GM18505 (cell line): ENCODE measurements at regions not wholly inside any gene's neighbourhood (a gene's known extent, or its start where the extent isn't known, plus 50 kb on each side); places are given as distances from the start of the nearest gene placed in this dataset.

Experiments used
- ATAC-seq: cut with Tn5 transposase; IDR thresholded peaks from one replicate; pipeline ENCODE4 v1.9.1; 2021; ENCODE audit not compliant: unreplicated experiment
- POLR2A ChIP-seq: IDR thresholded peaks from 4 replicates; pipeline ENCODE4 v1.6.1; 2011; ENCODE audit warnings: borderline replicate concordance; ENCODE audit not compliant: insufficient read depth, insufficient read length; ENCODE audit errors: extremely low read depth

GRCh38 chr4:61128682-61129081, 71.4 kb upstream of the ADGRL3 start:
- ATAC-seq = no peak

GRCh38 chr4:61129971-61130370, 70.2 kb upstream of the ADGRL3 start:
- TF ChIP-seq POLR2A = no peak
- no peak for ATAC-seq

More at GRCh38 chr4:61128682-61129081, 71.4 kb upstream of the ADGRL3 start:
- TF ChIP-seq POLR2A = no peak

GRCh38 chr4:61143461-61143860, 56.7 kb upstream of the ADGRL3 start:
- no peak for ATAC-seq
- TF ChIP-seq POLR2A = no peak

- no peak for TF ChIP-seq POLR2A
- ATAC-seq = no peak
These were observed 50.8 kb upstream of the ADGRL3 start for GRCh38 chr4:61149278-61149677.
